ENCODE measurements at regions not wholly inside any gene's neighbourhood (a gene's known extent, or its start where the extent isn't known, plus 50 kb on each side); places are given as distances from the start of the nearest gene placed in this dataset.

DNA sequence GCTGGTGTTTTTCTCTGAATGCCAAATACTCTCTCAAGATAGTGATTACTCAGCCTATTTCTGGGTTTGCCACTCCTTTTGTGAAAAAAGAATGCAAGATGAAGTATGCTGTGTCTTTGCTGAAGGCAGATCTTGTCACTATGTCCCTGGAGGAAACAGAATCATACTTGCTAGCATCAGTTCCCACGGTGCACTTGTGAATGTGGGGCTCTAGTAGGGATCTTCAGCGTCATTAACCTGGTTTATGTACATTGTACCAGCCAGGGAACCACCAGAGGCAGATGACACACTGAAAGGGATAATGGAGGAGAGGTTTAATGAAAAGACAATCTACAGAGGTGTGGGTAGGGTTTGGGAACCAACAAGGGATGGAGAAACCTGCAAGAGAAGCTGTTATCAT, 131.0 kb upstream of the CXCR4 start:
- no peak overlapping the region for H3K4me3 ChIP-seq (ENCODE audit: insufficient read depth, low read depth, low read length)
- H3K36me3 ChIP-seq (replicated peaks; ENCODE audit: control insufficient read depth, insufficient read depth, low read length): no peaks in the 10 kb centered on the region
- no peak for DNase-seq
- H3K27me3 ChIP-seq (ENCODE audit: control insufficient read depth, insufficient read depth, low read length): no peaks in the 10 kb centered on the region

- Histone ChIP-seq H3K27me3 (ENCODE audit: control insufficient read depth, insufficient read depth, low read length) (no peaks in the 10 kb centered on the region), H3K36me3 (replicated peaks; ENCODE audit: control insufficient read depth, insufficient read depth, low read length) (no peaks in the 10 kb centered on the region), H3K4me3 (ENCODE audit: insufficient read depth, low read depth, low read length) (no peak overlapping the region)
- DNase-seq: no peak
These were observed 130.3 kb upstream of the CXCR4 start for GRCh38 chr2:136248242-136248641.

- no peak for DNase-seq
- no peaks in the 10 kb centered on the region for H3K36me3 ChIP-seq (replicated peaks; ENCODE audit: control insufficient read depth, insufficient read depth, low read length)
- no peak overlapping the region for H3K4me3 ChIP-seq (ENCODE audit: insufficient read depth, low read depth, low read length)
- H3K27me3 ChIP-seq (ENCODE audit: control insufficient read depth, insufficient read depth, low read length): no peaks in the 10 kb centered on the region
These were observed 129.4 kb upstream of the CXCR4 start for GRCh38 chr2:136247204-136247950.

DNA sequence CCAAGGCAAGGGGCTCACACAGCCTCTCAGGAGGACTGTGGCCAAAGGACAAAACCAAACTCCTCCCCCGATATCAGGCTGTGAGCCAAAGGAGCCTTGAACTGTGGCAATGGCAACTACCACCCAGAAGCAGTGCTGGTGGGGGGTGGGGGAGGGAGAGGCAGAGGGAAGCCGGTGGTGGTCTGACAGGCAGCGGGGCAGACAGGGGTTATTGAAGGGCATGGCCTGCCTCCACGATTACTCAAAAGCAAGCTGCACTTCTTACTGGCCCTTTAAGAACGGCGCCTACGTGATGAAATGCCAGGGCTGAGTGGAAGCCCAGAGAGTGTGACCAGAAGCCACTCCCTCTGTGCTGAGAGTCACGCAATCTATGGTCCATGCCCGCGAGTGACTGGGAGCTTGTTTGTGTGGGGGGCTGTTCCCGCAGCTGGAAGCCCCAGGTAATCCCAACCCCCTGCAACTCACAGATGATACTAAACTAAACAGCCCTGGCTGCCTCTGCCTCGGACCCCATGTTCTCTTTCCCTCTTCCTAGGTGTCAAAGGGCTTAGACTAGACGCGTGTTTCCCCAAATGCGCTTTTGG, 128.2 kb upstream of the CXCR4 start:
- Histone ChIP-seq H3K36me3 (replicated peaks; ENCODE audit: control insufficient read depth, insufficient read depth, low read length) (no peaks in the 10 kb centered on the region), H3K27me3 (ENCODE audit: control insufficient read depth, insufficient read depth, low read length) (no peaks in the 10 kb centered on the region), H3K4me3 (ENCODE audit: insufficient read depth, low read depth, low read length) (no peak overlapping the region)
- peak; percentile 72 for DNase-seq

DNA sequence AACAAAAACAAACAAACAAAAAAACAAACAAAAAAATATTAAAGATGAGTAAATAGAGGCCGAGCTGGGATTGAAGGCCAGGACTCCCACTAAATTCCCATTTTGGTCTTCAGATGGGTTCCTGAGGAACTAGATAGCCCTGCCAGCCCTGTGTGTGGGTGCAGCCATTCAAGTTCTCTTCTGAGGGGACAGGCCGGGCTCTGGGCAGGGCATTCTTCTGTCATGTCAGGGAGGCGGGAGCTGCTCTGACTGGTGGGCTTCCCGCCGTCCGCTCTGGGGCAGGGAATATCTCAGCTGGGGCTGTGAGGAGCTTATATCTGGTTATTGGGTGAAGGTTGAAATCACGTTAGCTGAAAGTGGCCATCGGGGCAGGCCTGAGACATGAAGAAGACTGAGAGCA, 127.3 kb upstream of the CXCR4 start:
- no peaks in the 10 kb centered on the region for H3K36me3 ChIP-seq (replicated peaks; ENCODE audit: control insufficient read depth, insufficient read depth, low read length)
- DNase-seq: no peak
- H3K4me3 ChIP-seq (ENCODE audit: insufficient read depth, low read depth, low read length): no peak overlapping the region
- no peaks in the 10 kb centered on the region for H3K27me3 ChIP-seq (ENCODE audit: control insufficient read depth, insufficient read depth, low read length)

DNA sequence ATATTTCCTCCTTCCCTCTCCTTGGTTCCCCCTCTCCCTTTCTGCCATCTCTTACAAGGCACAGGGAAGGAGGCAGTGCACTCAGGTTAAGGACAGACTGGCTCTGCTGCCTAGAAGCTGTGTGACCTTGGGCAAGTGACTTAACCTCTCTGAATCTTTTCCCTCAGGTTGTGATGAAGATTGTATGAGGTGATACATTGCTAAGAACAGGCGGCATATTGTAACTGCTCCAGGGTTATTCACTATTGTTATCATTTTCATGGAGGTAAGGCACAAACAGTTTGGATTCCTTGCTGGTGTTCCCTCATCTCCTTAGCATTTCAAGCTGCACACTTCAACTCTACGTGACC, 126.6 kb upstream of the CXCR4 start:
- no peaks in the 10 kb centered on the region for H3K27me3 ChIP-seq (ENCODE audit: control insufficient read depth, insufficient read depth, low read length)
- no peak overlapping the region for H3K4me3 ChIP-seq (ENCODE audit: insufficient read depth, low read depth, low read length)
- no peak for DNase-seq
- H3K36me3 ChIP-seq (replicated peaks; ENCODE audit: control insufficient read depth, insufficient read depth, low read length): no peaks in the 10 kb centered on the region

- Histone ChIP-seq H3K4me3 (ENCODE audit: insufficient read depth, low read depth, low read length) (no peak overlapping the region), H3K36me3 (replicated peaks; ENCODE audit: control insufficient read depth, insufficient read depth, low read length) (no peaks in the 10 kb centered on the region), H3K27me3 (ENCODE audit: control insufficient read depth, insufficient read depth, low read length) (no peaks in the 10 kb centered on the region)
- DNase-seq: no peak
These were observed 125.9 kb upstream of the CXCR4 start for GRCh38 chr2:136243638-136244535.

DNA sequence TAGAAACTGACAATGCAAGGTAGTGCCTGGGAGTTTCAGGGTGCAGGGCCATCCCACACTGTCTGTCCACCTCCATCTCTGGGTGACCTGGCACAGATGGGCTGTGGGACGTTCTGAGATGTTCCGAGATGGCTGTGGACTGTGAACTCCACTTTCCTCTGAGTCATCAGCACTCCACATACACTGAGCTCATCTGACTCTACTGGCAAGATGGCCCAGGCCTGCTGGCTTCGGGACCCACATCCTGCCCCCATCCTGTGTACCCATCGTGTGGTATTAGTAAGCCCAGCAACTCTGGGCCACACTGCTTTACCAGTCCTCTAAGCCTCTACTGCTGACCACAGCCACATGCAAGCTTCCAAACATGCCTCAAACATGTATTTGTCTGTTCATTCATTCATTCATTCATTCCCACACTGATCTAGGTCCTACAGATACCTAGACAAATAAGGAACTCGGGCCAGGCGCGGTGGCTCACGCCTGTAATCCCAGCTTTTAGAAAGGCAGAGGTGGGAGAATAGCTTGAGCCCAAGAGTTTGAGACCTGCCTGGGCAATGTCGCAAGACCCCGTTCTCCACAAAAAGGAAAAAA, 124.8 kb upstream of the CXCR4 start:
- H3K4me3 ChIP-seq (ENCODE audit: insufficient read depth, low read depth, low read length): no peak overlapping the region
- no peaks in the 10 kb centered on the region for H3K27me3 ChIP-seq (ENCODE audit: control insufficient read depth, insufficient read depth, low read length)
- no peaks in the 10 kb centered on the region for H3K36me3 ChIP-seq (replicated peaks; ENCODE audit: control insufficient read depth, insufficient read depth, low read length)
- DNase-seq: no peak

DNA sequence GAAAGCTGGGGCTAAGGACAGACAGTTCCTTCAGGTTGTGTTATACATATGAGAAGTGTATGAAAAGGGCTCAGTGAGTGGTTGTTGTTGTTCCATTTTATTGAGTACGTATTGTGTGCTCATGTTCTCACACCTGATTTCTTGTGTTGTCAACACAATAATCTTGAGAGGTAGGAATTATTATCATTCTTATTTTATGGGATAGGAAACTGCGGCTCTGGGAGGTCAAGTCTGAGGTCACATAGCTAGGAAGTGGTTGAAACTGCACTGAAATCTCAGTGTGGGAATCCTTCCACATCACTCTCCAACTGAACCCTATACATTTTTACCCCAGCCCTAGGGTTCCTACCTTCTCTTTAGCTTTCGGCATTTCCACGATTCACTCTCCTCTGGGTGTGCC, 124.2 kb upstream of the CXCR4 start:
- Histone ChIP-seq H3K4me3 (ENCODE audit: insufficient read depth, low read depth, low read length) (no peak overlapping the region), H3K36me3 (replicated peaks; ENCODE audit: control insufficient read depth, insufficient read depth, low read length) (no peaks in the 10 kb centered on the region), H3K27me3 (ENCODE audit: control insufficient read depth, insufficient read depth, low read length) (no peaks in the 10 kb centered on the region)
- DNase-seq: no peak

- Histone ChIP-seq H3K36me3 (replicated peaks; ENCODE audit: control insufficient read depth, insufficient read depth, low read length) (no peaks in the 10 kb centered on the region), H3K4me3 (ENCODE audit: insufficient read depth, low read depth, low read length) (no peak overlapping the region), H3K27me3 (ENCODE audit: control insufficient read depth, insufficient read depth, low read length) (no peaks in the 10 kb centered on the region)
- no peak for DNase-seq
These were observed 121.2 kb upstream of the CXCR4 start for GRCh38 chr2:136239079-136239685.

- peak; percentile 37 for DNase-seq
- H3K36me3 ChIP-seq (replicated peaks; ENCODE audit: control insufficient read depth, insufficient read depth, low read length): no peaks in the 10 kb centered on the region
- H3K27me3 ChIP-seq (ENCODE audit: control insufficient read depth, insufficient read depth, low read length): no peaks in the 10 kb centered on the region
- no peak overlapping the region for H3K4me3 ChIP-seq (ENCODE audit: insufficient read depth, low read depth, low read length)
These were observed 120.5 kb upstream of the CXCR4 start for GRCh38 chr2:136238286-136239078.

DNA sequence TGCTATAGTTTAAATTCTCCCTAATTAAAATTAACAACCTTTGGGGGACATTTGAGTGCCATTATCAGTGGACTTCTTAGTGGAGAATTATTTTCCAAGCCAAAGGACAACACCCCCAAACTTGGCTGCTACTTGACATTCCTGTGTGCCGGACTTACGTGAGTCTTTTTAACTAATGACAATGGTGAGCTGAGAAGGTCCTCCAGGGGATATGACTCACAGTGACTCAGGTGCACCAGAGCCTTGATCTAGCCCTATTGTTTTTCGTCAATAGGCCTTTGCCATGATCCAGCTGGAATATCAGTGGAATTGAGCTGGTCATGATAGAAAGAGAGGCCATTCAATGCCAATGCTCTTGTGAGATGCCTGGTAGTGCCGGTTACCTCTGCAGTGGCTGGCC, 118.1 kb upstream of the CXCR4 start:
- H3K27me3 ChIP-seq (ENCODE audit: control insufficient read depth, insufficient read depth, low read length): no peaks in the 10 kb centered on the region
- no peak for DNase-seq
- no peak overlapping the region for H3K4me3 ChIP-seq (ENCODE audit: insufficient read depth, low read depth, low read length)
- H3K36me3 ChIP-seq (replicated peaks; ENCODE audit: control insufficient read depth, insufficient read depth, low read length): no peaks in the 10 kb centered on the region

- Histone ChIP-seq H3K4me3 (ENCODE audit: insufficient read depth, low read depth, low read length) (no peak overlapping the region), H3K36me3 (replicated peaks; ENCODE audit: control insufficient read depth, insufficient read depth, low read length) (no peaks in the 10 kb centered on the region), H3K27me3 (ENCODE audit: control insufficient read depth, insufficient read depth, low read length) (no peaks in the 10 kb centered on the region)
- no peak for DNase-seq
These were observed 117.6 kb upstream of the CXCR4 start for GRCh38 chr2:136235546-136235945.

- DNase-seq: no peak
- H3K36me3 ChIP-seq (replicated peaks; ENCODE audit: control insufficient read depth, insufficient read depth, low read length): no peaks in the 10 kb centered on the region
- no peaks in the 10 kb centered on the region for H3K27me3 ChIP-seq (ENCODE audit: control insufficient read depth, insufficient read depth, low read length)
- no peak overlapping the region for H3K4me3 ChIP-seq (ENCODE audit: insufficient read depth, low read depth, low read length)
These were observed 116.3 kb upstream of the CXCR4 start for GRCh38 chr2:136234261-136234660.
